ENCODE measurements at regions not wholly inside any gene's neighbourhood (a gene's known extent, or its start where the extent isn't known, plus 50 kb on each side); places are given as distances from the start of the nearest gene placed in this dataset.

GRCh38 chr14:25101276-25101675, 51.3 kb upstream of the STXBP6 start:
- H3F3A ChIP-seq (ENCODE audit: control insufficient read depth, insufficient read depth): no peaks in the 10 kb centered on the region
- no peaks in the 10 kb centered on the region for H3K9me2 ChIP-seq (replicated peaks; ENCODE audit: control insufficient read depth, low read length)
- TF ChIP-seq CTCF (IDR thresholded peaks at IDR 0.05; ENCODE audit: low read depth, low read length, poor library complexity, severe bottlenecking) (no peak), EZH2phosphoT487 (IDR thresholded peaks at IDR 0.05; ENCODE audit: borderline replicate concordance, low read length) (no peak)
- no peak overlapping the region for H3K4me3 ChIP-seq (ENCODE audit: low read length)
- H3K4me2 ChIP-seq (ENCODE audit: low read length): no peak overlapping the region
- no peaks in the 10 kb centered on the region for H4K20me1 ChIP-seq (ENCODE audit: control insufficient read depth, insufficient read depth, low read depth, low read length)
- no peaks in the 10 kb centered on the region for H3K9me3 ChIP-seq (ENCODE audit: control insufficient read depth, insufficient read depth, low read length)
- H3K79me2 ChIP-seq (ENCODE audit: control insufficient read depth, low read length): no peaks in the 10 kb centered on the region
- no peaks in the 10 kb centered on the region for H3K36me3 ChIP-seq (ENCODE audit: control insufficient read depth, low read length)
- H3K27ac ChIP-seq (ENCODE audit: low read depth, low read length): no peak overlapping the region
- no peaks in the 10 kb centered on the region for H3K4me1 ChIP-seq (ENCODE audit: control insufficient read depth, low read length)
- H3K27me3 ChIP-seq (ENCODE audit: control insufficient read depth, low read length): no peaks in the 10 kb centered on the region
